CD4-positive, alpha-beta T cell (primary cell): ENCODE measurements at regions not wholly inside any gene's neighbourhood (a gene's known extent, or its start where the extent isn't known, plus 50 kb on each side); places are given as distances from the start of the nearest gene placed in this dataset.

Experiments used
- ATAC-seq: fragments of 200-7000 bp; cut with Tn5 transposase; one replicate; pipeline ENCODE4 v1.10.0; 2022; ENCODE audit warnings: mild to moderate bottlenecking; ENCODE audit not compliant: poor library complexity
- CTCF ChIA-PET: fragments of 350-600 bp; sonication (Branson Sonifier 250); formaldehyde crosslinking; loops from one replicate; lab custom pipeline; 2021; ENCODE audit warnings: antibody characterized with exemption, inconsistent platforms; lab: Charles Lee
- POLR2A ChIA-PET: fragments of 350-600 bp; sonication (Branson Sonifier 250); formaldehyde crosslinking; loops from one replicate; lab custom pipeline; 2021; ENCODE audit warnings: antibody characterized with exemption, inconsistent platforms; lab: Charles Lee
- DNase-seq, 14 experiments: peaks; one replicate each; pipeline ENCODE4 v3.0.0-alpha.2; 2013 to 2020; ENCODE audit warnings: mixed read lengths in 2 of 14
- H3K27ac ChIP-seq, 2 donors: one replicate each; pipeline versions ENCODE4 v1.5.1 to v1.7.0; 2013; ENCODE audit warnings: low read length in 2 of 2, low read depth in 1 of 2, mild to moderate bottlenecking in 1 of 2
- H3K27me3 ChIP-seq, 2 experiments: 1 replicate in 1 of 2; 2 replicates in 1 of 2; pipeline versions ENCODE4 v1.6.1 to v1.7.0; 2013; ENCODE audit warnings: low read length in 2 of 2, control low read depth in 1 of 2, mild to moderate bottlenecking in 1 of 2, moderate library complexity in 1 of 2; ENCODE audit not compliant: insufficient read depth in 2 of 2, control insufficient read depth in 1 of 2
- H3K36me3 ChIP-seq: one replicate; pipeline ENCODE4 v1.6.1; 2013; ENCODE audit warnings: low read length, control low read depth; ENCODE audit not compliant: insufficient read depth
- H3K4me1 ChIP-seq: one replicate; pipeline ENCODE4 v1.6.1; 2013; ENCODE audit warnings: low read length, control low read depth; ENCODE audit not compliant: insufficient read depth
- H3K4me3 ChIP-seq: one replicate; pipeline ENCODE4 v1.5.1; 2013; ENCODE audit warnings: mild to moderate bottlenecking, low read length, moderate library complexity
- H3K9me3 ChIP-seq, 2 experiments: 1 replicate in 1 of 2; 2 replicates in 1 of 2; pipeline versions ENCODE4 v1.6.1 to v1.7.0; 2013; ENCODE audit warnings: low read length in 2 of 2, mild to moderate bottlenecking in 2 of 2, control low read depth in 1 of 2, moderate library complexity in 1 of 2; ENCODE audit not compliant: control insufficient read depth in 1 of 2, insufficient read depth in 1 of 2
- H3K27ac Mint-ChIP-seq: one replicate; pipeline ENCODE4 v1.8.0; 2020; ENCODE audit warnings: mixed read lengths
- H3K27me3 Mint-ChIP-seq: one replicate; pipeline ENCODE4 v1.8.0; 2021; ENCODE audit warnings: mixed read lengths
- H3K36me3 Mint-ChIP-seq: one replicate; pipeline ENCODE4 v1.8.0; 2021; ENCODE audit warnings: low read depth, mixed read lengths
- H3K4me1 Mint-ChIP-seq: one replicate; pipeline ENCODE4 v1.8.0; 2021; ENCODE audit warnings: low read depth, mixed read lengths
- H3K4me3 Mint-ChIP-seq: one replicate; pipeline ENCODE4 v1.8.0; 2020; ENCODE audit warnings: mild to moderate bottlenecking, mixed read lengths
- H3K9me3 Mint-ChIP-seq: one replicate; pipeline ENCODE4 v1.8.0; 2020; ENCODE audit warnings: mixed read lengths
- CTCF ChIP-seq: fragments of 200-600 bp; IDR thresholded peaks from one replicate; pipeline ENCODE4 v1.8.0; 2022; ENCODE audit warnings: antibody characterized with exemption, mild to moderate bottlenecking
- intact Hi-C, 2 experiments: fragments of 100-400 bp; cut with DNase I in 1 of 2; cut with micrococcal nuclease in 1 of 2; formaldehyde crosslinking; loops; one replicate each; pipeline versions ENCODE4 v1.15.1 to v1.9.0; 2023 to 2025; cut with DNase I, micrococcal nuclease

GRCh38 chr5:175206669-175207068, 237.3 kb downstream of the DRD1 start:
- Histone ChIP-seq H3K36me3 (no peaks in the 10 kb centered on the region), H3K9me3 (no peaks in the 10 kb centered on the region), H3K4me1 (no peaks in the 10 kb centered on the region), H3K27ac (no peak overlapping the region), H3K27me3 (peaks cover 4 to 5% of the 10 kb centered on the region in 2 experiments), H3K4me3 (no peak overlapping the region)
- Mint-ChIP-seq H3K36me3 (no peaks in the 10 kb centered on the region), H3K27ac (no peak overlapping the region), H3K4me1 (no peaks in the 10 kb centered on the region), H3K9me3 (no peaks in the 10 kb centered on the region), H3K27me3 (peaks cover 36% of the 10 kb centered on the region), H3K4me3 (no peak overlapping the region)
- ATAC-seq (no peak), DNase-seq (no peak)
- CTCF ChIA-PET = no interaction called here
- POLR2A ChIA-PET = no interaction called here
- intact Hi-C loops = no loop called here
- TF ChIP-seq CTCF = no peak

- DNase-seq (no peak), ATAC-seq (no peak)
- Histone ChIP-seq H3K36me3 (no peaks in the 10 kb centered on the region), H3K27ac (no peak overlapping the region), H3K4me3 (no peak overlapping the region), H3K27me3 (peaks cover 4 to 5% of the 10 kb centered on the region in 2 experiments), H3K4me1 (no peaks in the 10 kb centered on the region), H3K9me3 (no peaks in the 10 kb centered on the region)
- Mint-ChIP-seq H3K27me3 (peaks cover 8% of the 10 kb centered on the region), H3K9me3 (no peaks in the 10 kb centered on the region), H3K4me1 (no peaks in the 10 kb centered on the region), H3K4me3 (no peak overlapping the region), H3K36me3 (no peaks in the 10 kb centered on the region), H3K27ac (no peak overlapping the region)
- ChIA-PET CTCF (no interaction called here), POLR2A (no interaction called here)
- no peak for TF ChIP-seq CTCF
- intact Hi-C loops = no loop called here
Observed at GRCh38 chr5:175202463-175203068, 241.4 kb downstream of the DRD1 start.

GRCh38 chr5:175201393-175201792, 242.6 kb downstream of the DRD1 start:
- Histone ChIP-seq H3K9me3 (no peaks in the 10 kb centered on the region), H3K4me1 (no peaks in the 10 kb centered on the region), H3K27me3 (peaks cover under 1 to 5% of the 10 kb centered on the region in 2 experiments), H3K4me3 (no peak overlapping the region), H3K27ac (no peak overlapping the region), H3K36me3 (no peaks in the 10 kb centered on the region)
- POLR2A ChIA-PET = no interaction called here
- Mint-ChIP-seq H3K9me3 (no peaks in the 10 kb centered on the region), H3K4me1 (no peaks in the 10 kb centered on the region), H3K4me3 (no peak overlapping the region), H3K36me3 (no peaks in the 10 kb centered on the region), H3K27ac (no peak overlapping the region), H3K27me3 (peaks cover 8% of the 10 kb centered on the region)
- TF ChIP-seq CTCF = no peak
- intact Hi-C loops = no loop called here
- CTCF ChIA-PET = no interaction called here
- DNase-seq (no peak), ATAC-seq (no peak)
